ENCODE measurements at regions not wholly inside any gene's neighbourhood (a gene's known extent, or its start where the extent isn't known, plus 50 kb on each side); places are given as distances from the start of the nearest gene placed in this dataset.
"Not testable (repeated sequence)": the region's sequence is repeated elsewhere in the genome, so short reads cannot be mapped to it uniquely, and the experiment has no call there.

DNA sequence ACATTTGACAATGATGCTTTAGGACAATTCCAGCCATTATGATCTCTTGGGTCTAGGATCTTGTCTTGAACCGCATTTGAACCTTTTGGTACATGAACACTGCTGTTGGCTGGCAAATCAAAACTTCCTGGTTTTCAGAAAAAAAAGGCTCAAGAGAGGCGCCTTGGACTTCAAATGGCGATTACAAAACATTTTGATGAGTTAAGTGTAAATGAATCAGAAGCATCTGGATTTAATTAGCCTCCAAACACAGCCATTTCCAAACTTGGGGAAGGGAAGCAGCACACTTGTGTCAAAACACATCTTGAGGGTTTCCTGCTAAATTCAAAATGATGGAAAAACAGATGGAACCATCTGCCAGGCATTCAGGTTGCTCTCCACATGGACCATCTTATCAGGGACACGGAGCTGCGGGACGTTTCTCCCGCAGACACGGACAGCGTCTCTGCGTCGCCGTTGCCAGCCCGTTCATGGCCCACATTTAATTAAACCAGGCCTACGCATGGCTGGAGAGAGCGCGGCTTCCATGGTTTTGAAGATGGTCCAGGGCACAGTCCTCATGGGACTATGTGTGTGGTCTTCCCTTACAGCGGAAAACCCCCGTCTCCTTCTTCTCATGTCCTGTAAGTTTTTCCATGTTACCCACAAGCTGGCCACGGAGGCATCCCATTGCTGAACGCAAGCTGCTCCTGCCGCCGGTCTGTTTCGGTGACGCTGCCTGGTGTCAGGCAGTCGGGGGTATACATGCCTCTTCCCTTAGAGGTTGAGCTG lies 55.8 kb upstream of the PTCH1 start:
- H3K4me1 ChIP-seq, result peaks cover 0 to 10% (median 0%) of the 10 kb centered on the region in 4 donors
- TF ChIP-seq POLR2AphosphoS5 (IDR thresholded peaks at IDR 0.05), result no peak
- 70 to 87% (median 83%) methylated on average over 25 of the region's 25 CpGs for WGBS, 5 donors
- H3K9me3 ChIP-seq, result no peaks in the 10 kb centered on the region
- H3K36me3 ChIP-seq, result no peaks in the 10 kb centered on the region
- H3K4me3 ChIP-seq, result no peak overlapping the region
- H3K27me3 ChIP-seq, result peaks cover 0 to 30% (median 0%) of the 10 kb centered on the region in 3 donors
- intact Hi-C loops (cut with DNase I; ENCODE audit: low total_unique reads), result no loop called here
- peak in 1 of 2 donors; percentile 26 for DNase-seq
- H3K27ac ChIP-seq, result peak overlapping the region in 1 of 5 donors; percentile 12

DNA sequence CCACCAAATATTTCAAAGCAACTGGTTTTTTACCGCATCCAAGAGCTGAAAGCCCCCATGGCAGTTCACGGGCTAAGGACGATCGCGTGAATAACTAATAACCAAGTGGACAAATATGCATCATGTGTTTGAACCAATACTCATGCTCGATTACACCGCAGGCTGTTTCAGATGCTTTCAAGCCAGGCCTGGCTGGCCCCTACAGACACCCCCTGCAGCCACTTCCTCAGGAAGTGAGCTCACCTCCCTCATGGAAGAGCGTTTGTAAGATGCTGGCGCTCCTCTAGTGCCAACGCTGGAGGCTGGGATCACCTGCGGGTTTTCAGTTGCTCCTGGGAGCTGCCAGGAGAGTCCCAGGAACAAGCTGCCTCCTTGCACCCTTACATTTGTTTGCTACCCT lies 53.9 kb upstream of the PTCH1 start:
- peak in 1 of 2 donors; percentile 42 for DNase-seq
- intact Hi-C loops (cut with DNase I; ENCODE audit: low total_unique reads), result no loop called here
- Histone ChIP-seq H3K4me1 (peaks cover 0 to 10% (median 0%) of the 10 kb centered on the region in 4 donors), H3K27me3 (peaks cover 0 to 34% (median 0%) of the 10 kb centered on the region in 3 donors), H3K36me3 (no peaks in the 10 kb centered on the region), H3K27ac (peak overlapping the region in 1 of 5 donors; percentile 6), H3K9me3 (no peaks in the 10 kb centered on the region), H3K4me3 (no peak overlapping the region)
- TF ChIP-seq POLR2AphosphoS5 (IDR thresholded peaks at IDR 0.05), result no peak
- WGBS, 5 donors, result 55 to 68% (median 63%) methylated on average over 11 of the region's 11 CpGs

DNA sequence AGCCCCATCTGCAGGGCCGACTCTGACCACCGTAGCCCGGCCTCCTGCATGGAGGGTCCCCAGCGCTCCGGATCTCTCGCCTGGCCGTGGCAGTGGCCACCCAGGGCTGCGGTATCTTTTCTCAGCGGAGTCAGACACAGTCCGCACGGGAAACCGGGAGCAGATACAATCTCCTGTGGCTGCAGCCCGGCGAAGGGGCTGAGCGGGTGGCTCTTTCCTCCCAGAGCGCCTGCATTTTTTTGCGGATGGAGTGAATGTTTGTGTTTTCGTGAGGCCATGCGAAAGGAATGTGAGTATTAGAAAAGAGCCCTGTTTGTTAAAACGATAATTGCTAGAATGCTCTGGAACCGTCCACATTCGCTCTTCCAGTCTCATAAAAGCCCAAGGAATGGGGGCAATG lies 53.4 kb upstream of the PTCH1 start:
- Histone ChIP-seq H3K27me3 (peaks cover 0 to 29% (median 0%) of the 10 kb centered on the region in 3 donors), H3K9me3 (no peaks in the 10 kb centered on the region), H3K4me1 (peaks cover 0 to 10% (median 0%) of the 10 kb centered on the region in 4 donors), H3K36me3 (no peaks in the 10 kb centered on the region), H3K27ac (peak overlapping the region in 3 of 5 donors; percentile 6 to 46 (median 23)), H3K4me3 (peak overlapping the region in 3 of 4 donors; percentile 16 to 27 (median 21))
- intact Hi-C loops (cut with DNase I; ENCODE audit: low total_unique reads), result no loop called here
- 28 to 44% (median 29%) methylated on average over 10 to 22 of the region's 22 CpGs for WGBS, 5 donors
- DNase-seq, result peak in 1 of 2 donors; percentile 47
- TF ChIP-seq POLR2AphosphoS5 (IDR thresholded peaks at IDR 0.05), result no peak
- TF ChIP-seq, protein P1, sequence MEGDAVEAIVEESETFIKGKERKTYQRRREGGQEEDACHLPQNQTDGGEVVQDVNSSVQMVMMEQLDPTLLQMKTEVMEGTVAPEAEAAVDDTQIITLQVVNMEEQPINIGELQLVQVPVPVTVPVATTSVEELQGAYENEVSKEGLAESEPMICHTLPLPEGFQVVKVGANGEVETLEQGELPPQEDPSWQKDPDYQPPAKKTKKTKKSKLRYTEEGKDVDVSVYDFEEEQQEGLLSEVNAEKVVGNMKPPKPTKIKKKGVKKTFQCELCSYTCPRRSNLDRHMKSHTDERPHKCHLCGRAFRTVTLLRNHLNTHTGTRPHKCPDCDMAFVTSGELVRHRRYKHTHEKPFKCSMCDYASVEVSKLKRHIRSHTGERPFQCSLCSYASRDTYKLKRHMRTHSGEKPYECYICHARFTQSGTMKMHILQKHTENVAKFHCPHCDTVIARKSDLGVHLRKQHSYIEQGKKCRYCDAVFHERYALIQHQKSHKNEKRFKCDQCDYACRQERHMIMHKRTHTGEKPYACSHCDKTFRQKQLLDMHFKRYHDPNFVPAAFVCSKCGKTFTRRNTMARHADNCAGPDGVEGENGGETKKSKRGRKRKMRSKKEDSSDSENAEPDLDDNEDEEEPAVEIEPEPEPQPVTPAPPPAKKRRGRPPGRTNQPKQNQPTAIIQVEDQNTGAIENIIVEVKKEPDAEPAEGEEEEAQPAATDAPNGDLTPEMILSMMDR (IDR thresholded peaks at IDR 0.05), result no peak
- TF ChIP-seq POLR2A (IDR thresholded peaks at IDR 0.05), result no peak
- TF ChIP-seq EP300 (IDR thresholded peaks at IDR 0.05), result no peak

DNA sequence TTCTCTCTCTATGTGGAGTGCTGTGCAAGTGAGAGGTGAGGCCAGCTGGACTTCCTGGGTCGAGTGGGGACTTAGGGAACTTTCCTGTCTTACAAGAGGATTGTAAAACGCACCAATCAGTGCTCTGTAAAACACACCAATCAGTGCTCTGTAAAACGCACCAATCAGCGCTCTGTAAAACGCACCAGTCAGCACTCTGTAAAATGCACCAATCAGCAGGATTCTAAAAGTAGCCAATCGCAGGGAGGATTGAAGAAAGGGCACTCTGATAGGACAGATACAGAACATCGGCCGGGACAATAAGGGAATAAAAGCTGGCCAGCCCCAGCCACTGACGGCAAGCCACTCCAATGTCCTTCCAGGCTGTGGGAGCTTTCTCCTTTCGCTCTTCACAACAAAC lies 52.0 kb upstream of the PTCH1 start:
- peaks cover 0 to 15% (median 4%) of the 10 kb centered on the region in 3 donors for H3K27me3 ChIP-seq
- intact Hi-C loops (cut with DNase I; ENCODE audit: low total_unique reads); H3K4me3 ChIP-seq; H3K36me3 ChIP-seq; H3K9me3 ChIP-seq; DNase-seq; H3K27ac ChIP-seq: not testable (repeated sequence)
- 91 to 95% (median 92%) methylated on average over 9 to 10 of the region's 10 CpGs for WGBS, 5 donors
- peaks cover 0 to 10% (median 0%) of the 10 kb centered on the region in 4 donors for H3K4me1 ChIP-seq
